Kasumi-1 (cell line): ENCODE measurements at regions not wholly inside any gene's neighbourhood (a gene's known extent, or its start where the extent isn't known, plus 50 kb on each side); places are given as distances from the start of the nearest gene placed in this dataset.

Experiments
- DNase-seq, 2 experiments: peaks; one replicate each; lab custom pipeline; 2025; lab: John Stamatoyannopoulos, UW

GRCh38 chr10:2728087-2728486 lies 339.3 kb upstream of the PFKP start:
- no peak for DNase-seq

- DNase-seq, result no peak
These were observed 350.8 kb upstream of the PFKP start for GRCh38 chr10:2716596-2716995.

GRCh38 chr10:2714597-2714996 lies 352.8 kb upstream of the PFKP start:
- no peak for DNase-seq

- no peak for DNase-seq
These were observed 363.4 kb upstream of the PFKP start for GRCh38 chr10:2703953-2704352.

- DNase-seq, result no peak
These were observed 365.5 kb upstream of the PFKP start for GRCh38 chr10:2701802-2702201.

- no peak for DNase-seq
These were observed 366.6 kb upstream of the PFKP start for GRCh38 chr10:2700626-2701305.

GRCh38 chr10:2688958-2689357 lies 378.4 kb upstream of the PFKP start:
- DNase-seq, result no peak

GRCh38 chr10:2686691-2687090 lies 380.7 kb upstream of the PFKP start:
- DNase-seq, result no peak

GRCh38 chr10:2682491-2682890 lies 384.9 kb upstream of the PFKP start:
- DNase-seq, result no peak

- DNase-seq, result no peak
These were observed 385.5 kb upstream of the PFKP start for GRCh38 chr10:2681891-2682290.

GRCh38 chr10:2680821-2681220 lies 386.5 kb upstream of the PFKP start:
- DNase-seq, result no peak

GRCh38 chr10:2679646-2680045 lies 387.7 kb upstream of the PFKP start:
- DNase-seq, result no peak

- DNase-seq, result no peak
These were observed 390.9 kb upstream of the PFKP start for GRCh38 chr10:2676455-2676854.

- no peak for DNase-seq
These were observed 392.9 kb upstream of the PFKP start for GRCh38 chr10:2674451-2674850.

- no peak for DNase-seq
These were observed 396.5 kb upstream of the PFKP start for GRCh38 chr10:2670864-2671263.

GRCh38 chr10:2665772-2666171 lies 401.6 kb upstream of the PFKP start:
- no peak for DNase-seq

GRCh38 chr10:2660276-2660675 lies 407.1 kb upstream of the PFKP start:
- no peak for DNase-seq

- DNase-seq, result no peak
These were observed 407.6 kb upstream of the PFKP start for GRCh38 chr10:2659660-2660209.

- no peak for DNase-seq
These were observed 408.6 kb upstream of the PFKP start for GRCh38 chr10:2658780-2659179.

GRCh38 chr10:2650328-2650727 lies 417.0 kb upstream of the PFKP start:
- no peak for DNase-seq

- DNase-seq, result no peak
These were observed 426.3 kb upstream of the PFKP start for GRCh38 chr10:2641028-2641427.

- DNase-seq, result no peak
These were observed 433.7 kb upstream of the PFKP start for GRCh38 chr10:2633630-2634029.

- DNase-seq, result no peak
These were observed 435.7 kb upstream of the PFKP start for GRCh38 chr10:2631557-2632205.

GRCh38 chr10:2628705-2629104 lies 438.6 kb upstream of the PFKP start:
- no peak for DNase-seq
